ENCODE measurements at regions not wholly inside any gene's neighbourhood (a gene's known extent, or its start where the extent isn't known, plus 50 kb on each side); places are given as distances from the start of the nearest gene placed in this dataset.

GRCh38 chr3:162764808-162765071 lies 1268.1 kb downstream of the OTOL1 start:
- Mint-ChIP-seq H3K9me3 (peaks cover 6% of the 10 kb centered on the region), H3K27me3 (no peaks in the 10 kb centered on the region), H3K36me3 (ENCODE audit: low read depth) (no peaks in the 10 kb centered on the region), H3K4me3 (no peak overlapping the region), H3K4me1 (ENCODE audit: low read depth) (no peaks in the 10 kb centered on the region), H3K27ac (no peak overlapping the region)
- ChIA-PET CTCF (no interaction called here), POLR2A (no interaction called here)
- H3K9me3 ChIP-seq (ENCODE audit: control insufficient read depth in 1 of 2, insufficient read depth in 1 of 2, low read length in 2 of 2) = peaks cover 0 to 8% of the 10 kb centered on the region in 2 experiments
- no peak overlapping the region for H3K27ac ChIP-seq (ENCODE audit: low read depth in 1 of 2, low read length in 2 of 2)
- H3K4me3 ChIP-seq (ENCODE audit: low read length) = no peak overlapping the region
- H3K4me1 ChIP-seq (ENCODE audit: insufficient read depth, low read length) = no peaks in the 10 kb centered on the region
- H3K36me3 ChIP-seq (ENCODE audit: insufficient read depth, low read length) = no peaks in the 10 kb centered on the region
- no peaks in the 10 kb centered on the region for H3K27me3 ChIP-seq (ENCODE audit: control insufficient read depth in 1 of 2, insufficient read depth in 2 of 2, low read length in 2 of 2)
- ATAC-seq (ENCODE audit: poor library complexity) (no peak), DNase-seq (no peak)
- intact Hi-C loops (cut with DNase I, micrococcal nuclease) = no loop called here
- TF ChIP-seq, protein P1, sequence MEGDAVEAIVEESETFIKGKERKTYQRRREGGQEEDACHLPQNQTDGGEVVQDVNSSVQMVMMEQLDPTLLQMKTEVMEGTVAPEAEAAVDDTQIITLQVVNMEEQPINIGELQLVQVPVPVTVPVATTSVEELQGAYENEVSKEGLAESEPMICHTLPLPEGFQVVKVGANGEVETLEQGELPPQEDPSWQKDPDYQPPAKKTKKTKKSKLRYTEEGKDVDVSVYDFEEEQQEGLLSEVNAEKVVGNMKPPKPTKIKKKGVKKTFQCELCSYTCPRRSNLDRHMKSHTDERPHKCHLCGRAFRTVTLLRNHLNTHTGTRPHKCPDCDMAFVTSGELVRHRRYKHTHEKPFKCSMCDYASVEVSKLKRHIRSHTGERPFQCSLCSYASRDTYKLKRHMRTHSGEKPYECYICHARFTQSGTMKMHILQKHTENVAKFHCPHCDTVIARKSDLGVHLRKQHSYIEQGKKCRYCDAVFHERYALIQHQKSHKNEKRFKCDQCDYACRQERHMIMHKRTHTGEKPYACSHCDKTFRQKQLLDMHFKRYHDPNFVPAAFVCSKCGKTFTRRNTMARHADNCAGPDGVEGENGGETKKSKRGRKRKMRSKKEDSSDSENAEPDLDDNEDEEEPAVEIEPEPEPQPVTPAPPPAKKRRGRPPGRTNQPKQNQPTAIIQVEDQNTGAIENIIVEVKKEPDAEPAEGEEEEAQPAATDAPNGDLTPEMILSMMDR (IDR thresholded peaks at IDR 0.05) = no peak

DNA sequence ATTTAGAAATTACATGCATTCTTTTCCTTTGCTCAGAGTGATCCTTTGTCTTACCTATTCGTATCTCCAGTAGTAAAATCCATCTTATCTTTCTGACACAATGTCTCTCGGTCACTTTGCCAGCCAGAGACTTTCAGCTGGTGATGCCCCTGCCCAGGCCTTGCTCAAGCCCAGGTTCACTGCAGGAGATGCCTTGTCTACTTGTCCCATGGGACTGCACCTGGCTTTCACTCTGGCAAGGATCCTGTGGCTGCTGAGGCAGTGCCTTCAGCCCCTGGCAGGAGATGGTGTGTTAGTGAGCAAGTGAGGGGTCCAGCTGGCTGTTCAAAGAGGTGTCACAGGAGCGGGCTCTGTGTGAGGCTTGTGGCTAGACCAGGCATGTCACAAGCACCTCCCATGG lies 1268.9 kb downstream of the OTOL1 start:
- peaks cover 0 to 8% of the 10 kb centered on the region in 2 experiments for H3K9me3 ChIP-seq (ENCODE audit: control insufficient read depth in 1 of 2, insufficient read depth in 1 of 2, low read length in 2 of 2)
- intact Hi-C loops (cut with DNase I, micrococcal nuclease) = no loop called here
- POLR2A ChIA-PET = no interaction called here
- H3K27ac ChIP-seq (ENCODE audit: low read depth in 1 of 2, low read length in 2 of 2) = no peak overlapping the region
- Mint-ChIP-seq H3K4me3 (no peak overlapping the region), H3K27ac (no peak overlapping the region), H3K27me3 (no peaks in the 10 kb centered on the region), H3K9me3 (peaks cover 3% of the 10 kb centered on the region), H3K4me1 (ENCODE audit: low read depth) (no peaks in the 10 kb centered on the region), H3K36me3 (ENCODE audit: low read depth) (no peaks in the 10 kb centered on the region)
- ATAC-seq (ENCODE audit: poor library complexity) (no peak), DNase-seq (no peak)
- H3K4me3 ChIP-seq (ENCODE audit: low read length) = no peak overlapping the region
- no peaks in the 10 kb centered on the region for H3K4me1 ChIP-seq (ENCODE audit: insufficient read depth, low read length)
- H3K27me3 ChIP-seq (ENCODE audit: control insufficient read depth in 1 of 2, insufficient read depth in 2 of 2, low read length in 2 of 2) = no peaks in the 10 kb centered on the region
- CTCF ChIA-PET = no interaction called here
- TF ChIP-seq, protein P1 (IDR thresholded peaks at IDR 0.05) = no peak
- H3K36me3 ChIP-seq (ENCODE audit: insufficient read depth, low read length) = no peaks in the 10 kb centered on the region

GRCh38 chr3:162769564-162769963 lies 1273.0 kb downstream of the OTOL1 start:
- Mint-ChIP-seq H3K4me3 (no peak overlapping the region), H3K27me3 (no peaks in the 10 kb centered on the region), H3K4me1 (ENCODE audit: low read depth) (no peaks in the 10 kb centered on the region), H3K27ac (no peak overlapping the region), H3K9me3 (peaks cover 3% of the 10 kb centered on the region), H3K36me3 (ENCODE audit: low read depth) (no peaks in the 10 kb centered on the region)
- POLR2A ChIA-PET = no interaction called here
- ATAC-seq (ENCODE audit: poor library complexity) (no peak), DNase-seq (no peak)
- intact Hi-C loops (cut with DNase I, micrococcal nuclease) = no loop called here
- no peak overlapping the region for H3K27ac ChIP-seq (ENCODE audit: low read depth in 1 of 2, low read length in 2 of 2)
- H3K9me3 ChIP-seq (ENCODE audit: control insufficient read depth in 1 of 2, insufficient read depth in 1 of 2, low read length in 2 of 2) = peaks cover 0 to 8% of the 10 kb centered on the region in 2 experiments
- TF ChIP-seq, protein P1 (IDR thresholded peaks at IDR 0.05) = no peak
- H3K4me3 ChIP-seq (ENCODE audit: low read length) = no peak overlapping the region
- H3K36me3 ChIP-seq (ENCODE audit: insufficient read depth, low read length) = no peaks in the 10 kb centered on the region
- H3K4me1 ChIP-seq (ENCODE audit: insufficient read depth, low read length) = no peaks in the 10 kb centered on the region
- no peaks in the 10 kb centered on the region for H3K27me3 ChIP-seq (ENCODE audit: control insufficient read depth in 1 of 2, insufficient read depth in 2 of 2, low read length in 2 of 2)
- CTCF ChIA-PET = no interaction called here

Measured in CD4-positive, alpha-beta T cell (primary cell).